Fibroblast of peridontal ligament (primary cell): ENCODE measurements at regions not wholly inside any gene's neighbourhood (a gene's known extent, or its start where the extent isn't known, plus 50 kb on each side); places are given as distances from the start of the nearest gene placed in this dataset.
"Not testable (repeated sequence)": the region's sequence is repeated elsewhere in the genome, so short reads cannot be mapped to it uniquely, and the experiment has no call there.

Experiments
- DNase-seq: peaks from one replicate; pipeline ENCODE4 v3.0.0-alpha.2; 2010; ENCODE audit errors: extremely low read depth

DNA sequence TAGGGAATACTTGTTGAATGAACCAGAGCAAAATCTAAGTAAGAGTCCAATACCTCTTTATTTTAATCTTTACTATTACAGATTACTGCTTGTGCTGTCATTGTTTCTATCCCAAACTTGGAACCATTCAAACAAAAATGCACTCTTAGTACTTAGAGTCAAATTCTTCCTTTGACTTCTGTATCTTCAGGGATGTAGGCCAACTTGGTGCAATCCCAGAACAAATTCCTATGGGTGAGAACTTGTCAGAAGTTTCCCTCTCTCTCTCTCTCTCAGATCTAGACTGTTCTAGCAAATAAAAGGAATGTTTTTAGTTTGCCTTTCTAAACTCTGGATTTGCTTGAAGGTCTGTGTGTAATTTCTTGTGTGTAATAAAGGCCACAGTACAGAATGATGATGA lies 329.0 kb upstream of the TMTC4 start:
- no peak for DNase-seq

DNA sequence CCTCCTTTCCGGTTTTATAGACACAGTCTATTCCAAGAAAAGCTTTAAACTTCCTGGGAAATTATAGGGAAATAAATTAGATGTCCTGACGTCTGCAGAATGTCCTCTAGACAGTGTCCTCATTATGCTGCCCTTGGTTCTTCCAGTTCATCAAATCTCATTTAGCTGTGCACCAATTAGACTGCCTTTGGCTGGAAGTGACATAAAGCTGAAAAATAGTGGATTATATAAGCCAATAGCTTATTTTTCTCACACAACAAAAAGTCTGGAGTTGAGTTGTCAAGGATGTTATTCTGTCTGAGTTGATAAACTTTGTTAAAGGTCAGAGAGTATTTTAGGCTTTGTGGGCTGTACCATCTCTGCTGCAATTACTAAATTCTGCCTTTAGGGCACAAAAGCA lies 314.8 kb upstream of the TMTC4 start:
- DNase-seq, result no peak

DNA sequence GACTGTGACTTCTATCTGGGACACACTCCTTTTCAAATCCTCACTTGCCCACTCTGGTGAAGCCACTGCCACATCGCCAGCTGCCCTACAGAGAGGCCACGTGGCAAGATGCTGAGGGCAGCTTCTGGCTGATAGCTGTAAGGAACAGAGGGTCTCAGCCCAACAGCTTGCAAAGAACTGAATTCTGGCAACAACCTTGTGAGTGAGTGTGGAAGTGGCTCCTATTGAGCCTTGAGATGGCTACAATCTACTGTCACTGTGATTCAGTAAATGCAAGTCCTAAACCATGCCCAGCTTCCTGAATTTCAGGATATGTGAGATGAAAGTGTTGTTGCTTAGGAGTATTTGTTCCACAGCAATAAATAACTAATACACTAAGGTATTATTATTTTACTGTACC lies 314.3 kb upstream of the TMTC4 start:
- DNase-seq, result no peak

DNA sequence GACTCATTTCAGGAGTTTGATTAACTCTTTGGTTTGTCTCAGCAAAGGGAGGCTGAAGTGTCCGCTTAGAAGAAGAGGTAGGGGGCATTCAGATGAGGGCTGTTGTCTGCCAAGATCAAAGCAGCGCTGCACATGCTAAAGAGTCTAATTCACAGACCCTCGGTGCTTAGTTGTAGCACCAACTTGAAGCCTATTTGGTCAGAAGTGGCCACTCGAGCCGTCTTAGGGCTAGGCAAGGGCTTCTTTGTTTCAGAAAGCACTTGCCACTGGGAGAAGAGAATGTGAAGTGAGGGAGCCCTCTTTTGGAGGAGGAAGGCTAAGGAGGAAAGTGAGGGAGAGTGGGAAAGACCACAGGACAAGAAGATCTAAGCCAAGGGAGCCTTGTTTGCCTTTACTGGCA lies 313.4 kb upstream of the TMTC4 start:
- peak; percentile 52 for DNase-seq

DNA sequence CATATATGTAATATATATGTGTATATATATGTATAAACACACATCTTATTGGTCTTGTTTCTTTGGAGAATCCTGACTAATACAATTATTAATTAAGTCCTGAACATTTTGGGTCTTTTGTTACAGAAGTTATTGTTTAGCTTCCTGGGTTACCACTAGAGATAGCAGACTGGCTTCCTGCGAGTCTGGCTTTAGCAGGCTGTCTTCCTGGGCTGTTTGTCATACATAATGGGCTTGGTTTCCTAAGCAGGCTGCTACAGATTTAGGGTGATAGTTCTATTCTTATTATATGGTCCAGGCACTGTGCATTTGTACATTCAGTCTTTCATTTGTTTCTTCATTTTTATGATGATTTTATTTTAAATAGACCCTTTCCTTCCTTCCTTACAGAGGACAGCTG lies 312.0 kb upstream of the TMTC4 start:
- DNase-seq, result no peak

DNA sequence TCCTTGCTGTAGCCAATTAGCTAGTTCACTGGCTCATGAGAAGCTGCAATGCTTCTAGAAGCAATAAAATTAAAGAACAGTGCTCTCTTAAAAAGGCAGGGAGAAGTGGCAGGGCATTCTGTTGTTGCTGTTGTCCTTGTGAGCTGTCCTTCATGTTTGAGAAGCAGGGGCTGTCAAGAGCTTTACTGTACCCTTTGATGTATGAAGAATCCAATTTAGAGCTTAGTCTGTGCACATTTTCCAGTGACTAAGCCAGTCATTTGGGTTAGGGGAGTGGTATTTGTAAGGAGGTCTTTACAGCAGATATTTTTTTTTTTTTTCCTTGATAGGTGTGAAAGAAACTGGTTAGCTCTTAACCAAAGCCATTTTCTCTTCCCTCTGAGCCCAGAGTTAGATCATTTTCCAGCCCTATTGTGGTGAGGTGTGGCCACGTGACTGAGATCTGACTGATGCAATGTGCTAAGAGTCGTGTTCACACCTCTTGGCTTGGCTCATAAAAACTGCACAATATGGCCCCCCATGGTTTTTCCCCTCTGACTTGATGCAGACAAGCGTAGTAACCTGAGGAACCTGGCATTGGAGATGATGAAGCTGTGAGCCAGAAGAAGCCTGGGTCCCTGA lies 309.6 kb upstream of the TMTC4 start:
- DNase-seq, result no peak

DNA sequence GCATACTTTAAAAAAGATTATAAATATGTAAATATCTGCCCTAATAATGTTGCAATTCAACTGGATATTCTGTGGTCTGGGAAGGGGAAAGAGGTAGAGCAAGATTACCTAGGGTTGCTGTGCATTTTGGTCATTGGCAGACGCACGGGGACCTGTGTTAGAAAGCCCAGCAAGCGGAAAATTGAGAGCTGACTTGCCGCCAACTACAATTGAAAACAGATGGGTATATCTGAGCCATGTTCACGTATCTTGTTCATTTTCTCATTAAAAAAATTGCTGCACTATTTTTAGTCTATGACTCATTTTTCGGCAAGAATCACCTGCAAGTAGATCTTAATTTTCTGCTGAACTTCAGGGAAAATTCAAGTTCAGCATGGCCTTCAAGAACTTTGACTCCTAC lies 308.5 kb upstream of the TMTC4 start:
- peak; percentile 5 for DNase-seq

DNA sequence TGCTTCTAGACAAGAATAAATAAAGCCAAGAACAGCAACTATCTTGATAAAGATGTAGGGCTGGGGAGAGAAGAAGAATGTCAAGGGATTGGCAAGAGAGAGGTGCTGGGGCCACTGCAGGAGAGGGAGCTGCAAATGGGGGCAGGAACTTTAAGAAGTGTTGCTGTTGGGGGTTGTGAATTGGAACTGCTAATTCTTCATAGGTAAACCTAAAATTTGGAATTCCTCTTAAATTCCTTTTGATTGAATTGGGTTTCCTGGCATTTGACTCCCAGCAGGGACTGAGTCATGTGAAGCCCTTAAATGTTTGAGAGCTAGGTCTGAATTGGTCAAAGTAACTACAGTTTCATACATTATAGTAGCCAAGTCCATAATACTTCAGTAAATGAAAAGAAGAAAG lies 305.6 kb upstream of the TMTC4 start:
- no peak for DNase-seq

DNA sequence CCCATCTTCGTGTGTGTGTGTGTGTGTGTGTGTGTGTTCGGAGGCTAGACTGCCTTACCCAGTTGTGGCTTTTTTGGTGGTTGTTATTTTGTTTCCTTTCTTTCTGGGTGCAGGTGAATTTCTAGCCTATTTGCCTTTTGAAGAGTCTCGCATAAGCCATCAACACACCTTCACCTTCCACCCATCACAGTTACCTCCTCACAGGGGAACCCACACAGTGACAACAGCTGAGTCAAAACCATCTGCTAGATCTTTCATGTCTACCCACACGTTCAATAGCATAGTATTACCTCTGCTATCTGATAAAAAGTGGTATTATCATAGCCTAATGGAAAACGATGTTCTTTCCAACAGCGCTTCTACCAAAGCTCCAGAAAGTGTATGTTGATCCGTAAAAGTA lies 303.2 kb upstream of the TMTC4 start:
- DNase-seq, result no peak

DNA sequence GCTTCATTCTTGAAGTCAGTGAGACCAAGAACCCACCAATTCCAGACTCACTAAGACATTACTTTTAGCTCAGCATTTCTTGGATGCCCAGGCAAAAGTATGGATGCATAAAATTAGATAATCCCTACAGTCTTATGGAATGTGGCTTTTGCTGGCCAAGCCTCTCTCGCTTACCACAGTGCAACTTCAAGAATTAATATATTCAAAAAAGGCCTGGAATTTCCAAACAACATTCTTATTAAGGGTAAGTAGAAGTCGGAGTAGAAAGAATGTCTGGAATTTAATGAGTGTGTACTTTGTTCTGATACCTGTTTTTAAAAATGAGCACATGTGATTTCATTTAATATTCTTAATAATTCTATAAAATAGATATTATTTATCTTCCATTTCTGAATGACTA lies 302.4 kb upstream of the TMTC4 start:
- DNase-seq, result no peak

DNA sequence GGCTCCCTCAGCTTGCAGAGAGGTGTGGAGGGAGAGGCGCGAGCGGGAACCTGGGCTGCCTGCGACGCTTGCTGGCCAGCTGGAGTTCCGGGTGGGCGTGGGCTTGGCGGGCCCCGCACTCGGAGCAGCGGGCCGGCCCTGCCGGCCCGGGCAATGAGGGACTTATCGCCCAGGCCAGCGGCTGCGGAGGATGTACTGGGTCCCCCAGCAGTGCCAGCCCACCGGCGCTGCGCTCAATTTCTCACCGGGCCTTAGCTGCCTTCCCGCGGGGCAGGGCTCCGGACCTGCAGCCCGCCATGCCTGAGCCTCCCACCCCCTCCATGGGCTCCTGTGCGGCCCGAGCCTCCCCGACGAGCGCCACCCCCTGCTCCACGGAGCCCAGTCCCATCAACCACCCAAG lies 301.1 kb upstream of the TMTC4 start:
- not testable (repeated sequence) for DNase-seq

DNA sequence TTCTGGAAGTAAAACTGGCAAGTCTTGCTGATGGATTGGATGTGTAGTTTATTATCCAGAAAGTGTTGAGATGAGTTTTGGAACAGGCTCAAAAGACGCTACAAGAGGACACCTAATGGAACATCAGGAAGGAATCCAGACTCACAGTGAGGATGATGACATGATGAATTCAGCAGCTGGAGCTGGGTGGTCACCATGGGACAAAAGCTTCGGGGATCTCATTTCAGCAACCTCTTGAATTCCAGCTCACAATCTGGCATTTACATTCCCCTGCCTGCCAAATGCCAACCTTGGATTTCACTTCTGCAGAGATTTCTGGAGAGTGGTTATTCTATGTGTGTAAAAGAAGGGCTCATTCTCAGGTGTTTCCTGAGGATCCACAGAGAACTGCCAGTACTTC lies 288.0 kb upstream of the TMTC4 start:
- DNase-seq, result no peak

DNA sequence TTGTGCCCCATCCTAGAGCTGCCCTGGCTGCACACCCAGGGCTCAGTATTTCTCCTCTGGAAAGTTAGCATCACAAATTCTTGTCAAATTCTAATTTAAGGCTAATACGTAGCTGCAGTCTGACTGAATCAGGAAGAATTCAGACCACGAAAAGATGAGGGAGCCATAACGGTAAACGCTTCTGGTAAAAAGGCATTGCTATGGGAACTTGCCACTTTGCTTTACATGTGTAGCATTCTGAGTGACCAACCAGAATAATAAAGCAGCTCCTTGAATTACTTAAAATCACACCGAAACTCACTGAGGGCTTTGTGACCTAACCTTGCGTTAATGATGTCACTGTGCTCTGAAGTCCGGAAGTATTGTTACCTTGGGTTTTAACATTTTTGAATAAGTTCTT lies 286.6 kb upstream of the TMTC4 start:
- no peak for DNase-seq

DNA sequence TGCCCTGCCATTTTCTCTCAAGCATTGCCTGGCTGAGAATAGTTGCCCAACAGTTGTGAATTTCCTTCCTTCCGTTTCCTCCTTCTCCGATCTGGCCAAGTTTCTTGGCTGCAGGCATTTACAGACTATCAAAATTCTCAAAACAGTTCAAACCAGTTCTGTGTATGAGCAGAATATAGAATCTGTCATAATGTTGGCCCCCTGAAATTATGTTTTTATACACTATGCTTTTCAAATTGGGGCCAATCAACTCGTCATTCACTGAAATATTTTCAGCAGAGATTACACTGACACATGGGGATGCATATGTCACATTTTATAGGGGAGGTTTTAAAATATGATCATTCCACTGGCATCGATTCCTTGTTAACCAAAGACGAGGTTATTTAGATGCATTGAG lies 284.2 kb upstream of the TMTC4 start:
- no peak for DNase-seq

DNA sequence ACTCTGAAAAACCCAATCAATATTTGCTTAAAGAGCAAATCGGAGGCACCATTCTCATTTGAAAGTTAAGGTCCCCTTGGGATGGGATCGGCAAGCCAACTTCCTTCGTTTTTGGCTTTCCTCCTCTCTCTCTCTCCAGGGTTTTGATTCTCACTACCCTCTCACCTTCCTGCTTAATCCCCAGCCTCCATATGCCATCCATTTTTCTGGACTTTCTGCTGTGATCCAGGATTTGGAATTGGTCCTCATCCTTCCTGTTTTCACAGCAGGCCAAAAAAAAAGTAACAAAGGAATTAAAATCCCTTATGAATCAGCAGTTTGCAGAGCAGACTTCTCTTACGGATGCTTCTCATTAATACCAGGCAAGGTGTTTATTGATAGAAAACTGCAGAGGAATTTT lies 283.1 kb upstream of the TMTC4 start:
- DNase-seq, result no peak

DNA sequence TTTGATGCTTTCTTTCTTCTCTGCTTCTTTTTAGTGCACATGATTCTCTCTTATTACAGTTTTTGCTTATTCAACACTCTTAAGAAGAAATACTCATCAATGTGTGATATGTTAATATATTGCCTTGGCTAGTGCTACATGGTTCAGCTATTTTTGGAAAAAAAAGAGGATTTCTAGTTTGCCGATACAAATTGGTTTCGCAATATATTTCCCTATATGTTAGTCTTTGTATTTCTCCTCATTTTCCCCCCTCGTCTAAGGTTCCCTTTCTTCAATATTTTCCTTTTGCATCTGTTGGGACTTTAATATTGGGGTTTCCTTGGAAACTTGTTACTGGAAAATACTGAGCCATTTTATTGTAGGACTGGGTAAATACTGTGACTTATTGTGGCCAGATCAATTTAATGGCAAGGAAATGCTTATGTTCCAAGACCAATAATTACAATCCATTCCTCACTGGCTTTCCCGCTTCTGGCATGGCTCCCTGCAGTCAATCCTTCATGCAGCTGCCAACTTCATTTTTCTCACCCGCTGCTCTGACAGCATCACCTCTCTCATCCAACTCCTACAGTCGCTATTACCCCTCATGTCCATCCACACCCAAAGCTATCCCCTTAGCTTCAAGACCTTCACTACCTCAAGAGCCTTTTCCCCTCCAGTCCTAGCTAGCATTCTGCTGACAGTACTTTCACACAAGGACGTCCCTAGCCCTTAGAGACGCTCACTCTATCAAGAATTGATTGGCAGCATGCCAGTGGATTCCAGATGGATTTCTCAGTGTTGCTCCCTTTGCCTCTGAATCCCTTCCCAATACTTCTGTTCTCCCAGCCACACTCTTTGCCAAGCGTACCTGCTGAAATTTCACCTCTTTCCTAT lies 280.1 kb upstream of the TMTC4 start:
- no peak for DNase-seq

DNA sequence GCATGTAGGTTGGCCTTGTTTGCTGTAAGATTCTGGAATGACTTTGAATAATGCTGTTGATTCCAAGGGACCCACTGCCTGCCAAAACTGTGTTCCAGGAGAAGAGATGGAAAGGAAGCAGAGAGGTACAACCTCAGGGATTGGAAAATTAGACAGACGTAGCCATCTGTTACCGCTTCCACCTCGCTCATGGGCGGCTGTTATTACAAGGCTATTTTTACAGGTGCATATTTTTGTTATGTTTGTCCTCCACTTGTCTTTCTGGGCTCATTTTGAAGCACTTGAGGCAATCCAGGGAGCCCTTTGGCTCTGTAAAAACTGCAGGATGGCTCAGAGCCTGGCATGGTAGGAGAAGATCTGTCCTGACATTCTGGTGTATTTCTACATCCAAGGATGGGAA lies 276.4 kb upstream of the TMTC4 start:
- no peak for DNase-seq

DNA sequence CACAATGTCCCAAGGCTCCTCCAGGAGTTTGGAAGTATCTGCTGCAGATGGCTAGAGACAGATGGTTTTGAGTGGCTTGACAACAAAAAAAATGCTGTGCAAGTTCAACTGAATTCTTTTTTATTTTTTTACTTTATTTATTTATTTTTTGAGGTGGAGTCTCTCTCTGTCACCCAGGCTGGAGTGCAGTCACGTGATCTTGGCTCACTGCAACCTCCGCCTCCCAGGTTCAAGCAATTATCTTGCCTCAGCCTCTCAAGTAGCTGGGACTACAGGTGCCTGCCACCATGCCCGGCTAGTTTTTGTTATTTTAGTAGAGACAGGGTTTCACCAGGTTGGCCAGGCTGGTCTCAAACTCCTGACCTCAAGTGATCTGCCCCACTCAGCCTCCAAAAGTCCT lies 274.3 kb upstream of the TMTC4 start:
- DNase-seq, result not testable (repeated sequence)

DNA sequence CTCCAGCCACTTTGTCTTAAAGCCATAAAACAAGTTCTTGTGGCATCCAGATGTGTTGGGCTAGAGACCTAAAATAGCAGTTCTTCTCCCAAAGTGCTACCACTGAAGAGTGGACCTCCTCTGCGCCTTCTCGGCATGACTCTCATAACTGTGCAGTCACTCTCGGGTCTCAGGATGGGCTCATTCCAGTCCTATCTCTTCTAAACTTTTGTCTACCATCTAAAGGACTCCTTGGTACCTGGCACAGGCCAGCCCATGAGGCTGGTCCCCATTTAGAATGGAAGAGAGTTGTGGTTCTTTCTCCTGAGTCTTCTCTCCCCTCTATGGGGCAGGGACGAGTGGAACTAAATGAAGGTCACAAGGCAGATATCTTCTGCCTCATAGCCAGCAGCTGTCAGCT lies 272.0 kb upstream of the TMTC4 start:
- no peak for DNase-seq

DNA sequence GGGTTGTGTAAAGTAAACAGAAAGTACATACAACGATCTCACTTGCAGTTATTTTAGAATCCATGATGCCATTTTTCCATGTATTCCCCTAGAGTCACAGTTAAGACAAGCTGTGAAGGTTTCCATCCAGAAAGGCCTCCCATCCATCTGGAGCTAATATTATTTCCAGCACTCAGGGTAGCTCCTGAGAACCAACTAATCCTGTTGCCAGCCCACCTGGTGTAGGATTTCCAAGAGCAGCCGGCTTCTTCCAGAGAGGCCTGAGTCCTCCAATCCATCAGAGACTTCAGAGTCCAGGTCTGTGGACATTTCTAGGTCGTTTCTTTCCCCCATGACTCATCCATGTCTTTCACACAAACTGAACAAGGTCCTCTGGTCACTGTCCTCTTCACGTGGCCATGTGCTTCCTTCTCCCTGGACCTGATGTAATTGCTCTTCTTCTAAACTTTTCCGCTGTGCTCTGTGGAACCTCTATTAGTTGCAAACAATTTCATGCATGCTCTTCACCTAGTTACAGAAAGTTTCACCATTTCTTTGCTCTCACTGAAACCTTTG lies 270.3 kb upstream of the TMTC4 start:
- DNase-seq, result no peak

DNA sequence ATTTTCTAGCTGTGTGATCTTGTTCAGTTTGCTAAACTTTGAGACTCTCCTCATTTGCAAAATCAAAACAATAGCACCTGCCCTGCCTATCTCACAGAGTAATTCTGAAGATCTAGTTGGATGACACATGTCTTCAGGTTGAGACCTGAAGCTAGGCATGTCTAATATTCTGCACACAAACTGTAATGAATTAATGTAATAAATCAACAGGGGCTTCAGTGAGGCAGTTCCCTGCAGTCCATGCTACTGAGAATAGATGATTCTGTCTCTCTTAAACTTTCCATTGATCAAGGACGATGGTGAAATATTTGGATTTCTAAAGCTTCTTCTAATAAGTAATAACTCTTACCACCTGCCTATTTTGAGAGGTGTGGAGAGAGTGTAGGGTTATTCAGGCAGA lies 268.1 kb upstream of the TMTC4 start:
- DNase-seq, result no peak

DNA sequence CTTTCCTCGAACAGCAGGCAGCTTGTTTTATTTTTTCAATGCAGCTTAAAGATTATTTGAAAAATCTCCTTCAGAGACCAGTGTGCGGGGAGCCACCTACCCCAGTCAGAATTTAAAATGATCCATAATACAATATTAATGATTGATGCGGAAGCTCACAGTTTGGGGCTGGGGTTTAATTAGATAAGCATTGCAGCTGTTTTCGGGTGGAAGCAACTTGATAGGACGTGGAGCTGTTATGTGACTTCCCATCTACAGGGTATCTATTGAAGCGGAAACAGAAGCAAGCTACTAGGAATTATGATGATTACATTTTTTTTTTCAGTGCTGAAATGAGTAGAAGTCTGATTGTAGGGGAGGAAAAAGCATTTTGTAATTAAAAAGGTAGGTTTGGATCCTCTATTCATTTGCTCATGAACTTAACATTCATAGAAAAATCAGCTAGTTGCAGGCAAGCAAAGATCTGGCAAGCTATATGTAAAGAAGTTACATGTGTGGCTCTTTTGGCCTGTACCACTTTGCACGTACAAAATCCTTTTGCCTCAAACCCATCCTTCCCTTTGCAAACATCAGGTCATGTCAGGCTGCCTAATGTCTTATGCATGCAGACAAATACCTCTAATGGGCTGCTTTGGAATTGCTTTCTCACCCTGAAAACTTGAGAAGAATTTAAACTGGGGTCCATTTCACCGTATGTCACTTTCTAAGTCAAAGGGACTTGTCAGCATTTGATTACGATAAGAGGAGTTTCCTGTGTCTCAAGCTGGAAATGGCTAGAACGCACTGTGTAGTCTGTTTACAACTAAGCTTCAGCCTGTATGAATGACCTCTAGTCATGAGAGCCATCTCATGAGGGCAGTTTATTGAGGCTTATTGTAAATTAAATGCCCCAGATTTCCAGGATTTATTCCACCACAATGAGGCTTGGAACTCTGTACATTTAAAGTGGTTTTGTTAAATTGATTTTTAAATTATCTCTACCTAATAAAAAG lies 267.1 kb upstream of the TMTC4 start:
- DNase-seq, result no peak
